ENCODE measurements at regions not wholly inside any gene's neighbourhood (a gene's known extent, or its start where the extent isn't known, plus 50 kb on each side); places are given as distances from the start of the nearest gene placed in this dataset.

DNA sequence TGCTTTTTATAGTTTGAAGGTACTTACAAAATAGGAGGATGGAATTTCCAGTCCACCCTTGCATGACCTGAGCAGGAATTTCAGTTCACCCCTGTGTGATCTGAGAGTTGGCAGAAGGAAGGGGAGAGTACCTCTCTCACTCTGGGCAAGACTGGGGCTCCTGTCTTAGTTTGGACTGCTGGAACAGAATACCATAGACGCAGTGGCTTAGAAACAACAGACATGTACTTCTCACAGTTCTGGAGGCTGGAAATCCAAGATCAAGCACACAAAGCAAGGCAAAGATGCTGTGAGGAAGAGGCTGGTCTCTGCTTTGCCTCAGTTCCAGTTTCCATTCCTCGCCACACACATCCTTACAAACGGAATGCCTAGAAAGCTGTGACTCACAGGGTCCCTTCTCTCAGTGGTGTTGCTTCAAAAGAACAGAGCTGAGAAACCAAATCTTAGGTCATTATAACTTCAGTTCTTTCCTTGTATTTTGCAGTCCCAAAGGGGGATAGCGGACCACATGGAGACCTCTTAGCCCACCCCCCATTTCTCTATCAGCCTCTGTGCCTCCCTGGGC is 108.8 kb upstream of the HAAO start:
- no peak for DNase-seq
- intact Hi-C loops (cut with DNase I) = no loop called here
- ATAC-seq (ENCODE audit: poor library complexity) = no peak

DNA sequence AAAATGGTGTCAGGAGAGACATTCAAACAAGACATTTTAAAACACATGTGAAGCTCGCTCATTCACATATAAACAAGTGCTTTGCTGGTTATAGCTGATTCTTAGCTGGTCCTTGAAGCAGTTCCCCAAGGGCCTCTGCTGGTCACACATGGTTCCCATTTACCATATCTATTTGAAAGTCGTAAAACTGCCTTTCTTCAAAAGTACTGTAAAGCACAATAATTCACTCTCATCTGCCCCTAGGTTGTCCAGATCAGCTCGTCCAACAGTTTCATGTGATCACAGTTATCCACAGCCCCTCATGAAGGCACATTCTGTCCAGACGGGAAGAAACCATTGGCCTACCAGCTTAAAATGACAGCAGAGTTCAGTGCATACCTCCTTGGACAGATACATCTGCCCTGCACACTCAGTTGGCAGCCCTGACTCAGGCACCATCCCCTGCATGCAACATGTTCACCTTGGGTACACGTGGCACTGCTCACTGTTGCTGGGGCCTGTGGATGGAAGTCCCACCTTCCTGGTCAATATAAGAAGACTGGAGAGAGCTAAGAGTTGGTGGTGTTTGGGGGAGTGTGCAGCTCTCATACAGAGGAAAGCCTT is 108.0 kb upstream of the HAAO start:
- intact Hi-C loops (cut with DNase I) = no loop called here
- no peak for ATAC-seq (ENCODE audit: poor library complexity)
- DNase-seq = no peak

DNA sequence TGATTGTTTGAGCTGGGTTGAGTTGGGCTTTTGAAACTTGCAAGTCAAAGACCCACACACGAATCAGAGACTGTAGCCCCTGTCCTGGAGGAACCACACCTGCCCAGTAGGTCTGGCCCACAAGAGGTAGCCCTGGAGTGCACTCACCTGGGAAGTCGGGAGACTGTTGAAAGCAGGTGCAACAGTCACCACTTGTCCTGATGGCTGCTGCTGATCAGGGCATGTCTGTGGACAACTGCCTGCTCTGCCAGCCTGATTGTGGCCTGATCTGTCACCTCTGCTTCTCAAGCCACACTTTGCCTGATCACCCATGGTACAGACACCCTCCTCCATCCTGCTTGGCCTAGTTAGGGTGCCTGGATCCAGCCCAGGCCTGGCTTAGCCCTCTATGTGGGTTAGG is 105.0 kb upstream of the HAAO start:
- DNase-seq (no peak), ATAC-seq (ENCODE audit: poor library complexity) (peak; percentile 17)
- intact Hi-C loops (cut with DNase I) = no loop called here

DNA sequence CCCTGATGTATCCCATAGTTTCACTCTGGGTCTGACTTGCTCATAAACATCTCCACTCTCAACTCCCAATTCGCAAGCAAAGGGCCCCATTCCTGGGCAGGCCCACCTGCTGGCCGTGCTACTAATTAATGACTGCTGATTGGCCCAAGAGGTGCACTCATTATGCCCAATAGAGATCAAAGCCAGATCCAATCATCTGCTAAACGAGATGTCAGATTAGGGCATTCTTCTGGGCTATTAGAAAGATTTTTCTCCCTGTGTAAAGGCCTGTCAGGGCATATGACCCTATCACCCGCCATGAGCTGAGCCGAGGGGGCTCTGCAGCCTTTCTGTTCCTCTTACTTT is 103.4 kb upstream of the HAAO start:
- DNase-seq (no peak), ATAC-seq (ENCODE audit: poor library complexity) (no peak)
- intact Hi-C loops (cut with DNase I) = no loop called here

DNA sequence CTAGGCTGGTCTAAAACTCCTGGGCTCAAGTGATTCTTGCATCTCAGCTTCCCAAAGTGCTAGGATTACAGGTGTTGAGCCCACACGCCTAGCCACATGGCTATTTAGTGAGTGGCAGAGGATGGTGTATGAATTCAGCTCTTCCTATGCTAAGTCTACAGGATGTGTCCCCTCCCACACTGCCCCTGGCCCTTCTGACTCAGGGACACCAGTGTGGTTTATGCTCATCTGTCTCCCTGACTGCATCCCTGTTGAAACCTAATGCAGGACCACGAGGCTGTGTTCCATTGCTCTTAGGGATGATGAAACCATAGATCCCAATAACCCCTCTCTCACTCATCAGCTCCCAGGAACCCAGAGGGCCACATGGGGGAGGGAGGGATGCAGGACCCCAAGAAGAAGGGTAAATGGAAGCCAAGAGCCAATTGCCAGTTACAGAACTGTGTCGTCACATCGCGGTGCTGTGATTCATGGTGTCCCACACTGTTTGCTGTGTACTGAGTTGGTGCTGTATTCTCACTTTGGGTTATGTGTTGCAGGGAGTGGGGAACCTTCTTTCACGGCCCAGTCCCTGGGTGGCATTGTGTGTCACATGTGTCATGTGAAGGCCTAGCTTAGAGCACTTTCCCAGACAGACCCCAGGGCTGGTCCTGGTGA is 102.9 kb upstream of the HAAO start:
- intact Hi-C loops (cut with DNase I) = no loop called here
- DNase-seq = no peak
- ATAC-seq (ENCODE audit: poor library complexity) = no peak

DNA sequence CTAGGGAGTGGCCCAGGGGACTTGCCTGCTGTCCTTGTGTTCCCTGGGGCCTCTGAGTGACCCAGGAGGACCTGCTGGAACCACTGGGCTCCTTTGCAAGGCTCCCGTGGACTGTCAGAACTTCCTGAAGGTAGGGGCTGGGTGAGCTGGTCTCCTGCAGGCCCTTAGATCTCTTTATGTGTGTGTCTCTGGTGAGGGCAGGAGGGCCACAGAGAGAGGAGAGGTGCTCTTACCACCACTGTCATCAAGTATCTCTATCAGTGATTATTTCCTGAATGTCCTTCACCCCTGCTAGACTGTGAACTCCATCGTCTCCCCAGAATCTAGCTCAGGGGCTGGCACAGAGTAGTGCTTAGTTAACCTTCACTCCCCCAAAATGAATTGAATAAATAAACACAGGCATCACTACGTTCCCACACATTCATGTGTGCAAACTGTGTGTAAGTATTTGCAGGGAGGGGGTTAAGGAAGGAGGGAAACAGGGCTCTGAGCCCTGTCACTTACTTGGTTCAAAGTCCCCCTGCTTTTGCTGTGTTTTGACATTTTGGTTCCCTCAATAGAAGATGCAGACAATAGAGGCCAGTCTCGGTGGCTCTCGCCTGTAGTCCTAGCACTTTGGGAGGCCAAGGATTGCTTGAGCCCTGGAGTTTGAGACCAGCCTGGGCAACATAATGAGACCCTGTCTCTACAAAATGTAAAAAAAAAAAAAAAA is 100.8 kb upstream of the HAAO start:
- no peak for DNase-seq
- no peak for ATAC-seq (ENCODE audit: poor library complexity)
- intact Hi-C loops (cut with DNase I) = no loop called here

DNA sequence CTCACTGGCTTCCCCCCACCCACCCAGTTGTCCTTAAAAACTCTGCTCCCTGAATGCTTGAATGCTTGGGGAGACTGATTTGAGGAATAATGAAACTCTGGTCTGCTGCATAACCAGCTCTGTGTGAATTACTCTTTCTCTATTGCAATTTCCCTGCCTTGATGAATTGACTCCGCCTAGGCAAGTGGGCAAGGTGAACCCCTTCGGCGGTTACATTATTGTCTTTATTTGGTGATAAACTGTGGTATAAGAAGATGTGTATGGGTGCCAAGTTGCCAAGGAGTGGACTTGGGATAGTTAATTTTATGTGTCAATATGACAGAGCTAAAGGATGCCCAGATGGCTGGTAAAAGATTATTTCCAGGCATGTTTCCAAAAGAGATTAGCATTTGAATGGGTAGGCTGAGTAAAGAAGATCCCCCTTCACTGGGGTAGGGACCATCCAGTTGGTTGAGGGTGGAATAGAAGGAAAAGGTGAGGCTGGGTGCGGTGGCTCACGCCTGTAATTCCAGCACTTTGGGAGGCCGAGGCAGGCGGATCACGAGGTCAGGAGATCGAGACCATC is 98.5 kb upstream of the HAAO start:
- intact Hi-C loops (cut with DNase I) = no loop called here
- DNase-seq (no peak), ATAC-seq (ENCODE audit: poor library complexity) (no peak)

DNA sequence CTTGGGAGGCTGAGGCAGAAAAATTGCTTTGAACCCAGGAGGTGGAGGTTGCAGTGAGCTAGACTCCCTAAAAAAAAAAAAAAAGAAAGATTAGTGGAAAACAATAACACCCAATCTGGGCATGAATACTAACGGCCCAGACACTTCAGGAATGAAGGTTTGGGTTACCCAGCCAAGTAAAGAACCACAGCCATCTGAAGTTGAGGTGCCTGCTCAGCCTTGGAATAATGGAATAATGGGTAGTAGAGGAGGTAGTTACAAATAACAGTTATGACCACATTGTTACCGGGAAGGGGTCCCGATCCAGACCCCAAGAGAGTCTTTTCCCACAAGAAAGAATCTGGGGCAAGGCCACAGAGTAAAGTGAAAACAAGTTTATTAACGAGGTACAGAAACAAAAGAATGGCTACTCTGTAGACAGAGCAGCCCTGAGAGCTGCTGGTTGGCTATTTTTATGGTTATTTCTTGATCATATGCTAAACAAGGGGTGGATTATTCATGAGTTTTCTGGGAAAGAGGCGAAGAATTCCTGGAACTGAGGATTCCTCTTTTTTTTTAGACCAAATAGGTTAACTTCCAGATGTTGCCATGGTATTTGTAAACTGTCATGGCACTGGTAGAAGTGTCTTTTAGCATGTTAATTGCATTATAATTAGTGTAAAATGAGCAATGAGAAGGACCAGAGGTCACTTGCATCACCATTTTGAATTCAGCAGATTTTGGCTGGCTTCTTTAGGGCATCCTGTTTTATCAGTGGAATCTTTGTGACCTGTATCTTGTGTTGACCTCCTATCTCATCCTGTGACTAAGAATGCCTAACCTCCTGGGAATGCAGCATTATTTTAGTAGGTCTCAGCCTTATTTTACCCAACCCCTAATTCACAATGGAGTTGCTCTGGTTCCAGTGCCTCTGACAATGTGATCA is 96.2 kb upstream of the HAAO start:
- ATAC-seq (ENCODE audit: poor library complexity) = no peak
- DNase-seq = no peak
- intact Hi-C loops (cut with DNase I) = no loop called here

DNA sequence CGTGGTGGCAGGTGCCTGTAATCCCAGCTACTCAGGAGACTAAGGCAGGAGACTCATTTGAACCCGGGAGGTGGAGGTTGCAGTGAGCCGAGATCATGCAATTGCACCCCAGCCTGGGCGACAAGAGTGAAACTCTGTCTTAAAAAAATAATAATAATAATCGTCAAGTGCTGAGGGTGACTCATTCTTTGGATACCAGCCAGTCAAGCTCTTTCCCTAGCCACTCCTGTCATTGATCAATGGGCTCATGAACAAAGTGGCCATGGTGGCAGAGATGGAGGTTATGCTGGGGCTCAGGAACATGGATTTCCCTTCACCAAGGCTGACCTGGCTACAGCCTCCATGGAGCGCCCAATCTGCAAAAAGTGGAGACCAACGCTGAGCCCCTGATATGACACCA is 94.5 kb upstream of the HAAO start:
- intact Hi-C loops (cut with DNase I) = no loop called here
- no peak for ATAC-seq (ENCODE audit: poor library complexity)

DNA sequence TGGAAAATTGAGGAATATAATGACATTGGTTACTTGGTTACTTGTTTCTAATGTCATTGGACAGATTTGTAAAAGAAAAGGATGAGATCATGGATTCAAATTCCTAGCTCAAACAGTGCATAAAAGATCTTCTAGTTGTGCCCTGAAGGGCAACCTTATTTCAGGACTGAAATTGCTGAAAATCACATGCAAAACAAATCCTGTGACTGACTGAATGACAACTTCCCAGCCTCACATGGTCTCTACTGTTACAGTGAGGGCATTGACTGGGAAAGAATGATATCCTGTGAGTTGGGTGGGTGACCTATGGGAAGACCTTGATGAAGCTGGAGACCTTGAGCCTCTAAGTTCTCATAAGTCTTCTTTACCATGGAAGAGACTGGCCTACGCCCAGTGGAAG is 90.4 kb upstream of the HAAO start:
- intact Hi-C loops (cut with DNase I) = no loop called here
- DNase-seq = no peak
- ATAC-seq (ENCODE audit: poor library complexity) = no peak

More for the DNA sequence above, 94.5 kb upstream of the HAAO start:
- DNase-seq = no peak

DNA sequence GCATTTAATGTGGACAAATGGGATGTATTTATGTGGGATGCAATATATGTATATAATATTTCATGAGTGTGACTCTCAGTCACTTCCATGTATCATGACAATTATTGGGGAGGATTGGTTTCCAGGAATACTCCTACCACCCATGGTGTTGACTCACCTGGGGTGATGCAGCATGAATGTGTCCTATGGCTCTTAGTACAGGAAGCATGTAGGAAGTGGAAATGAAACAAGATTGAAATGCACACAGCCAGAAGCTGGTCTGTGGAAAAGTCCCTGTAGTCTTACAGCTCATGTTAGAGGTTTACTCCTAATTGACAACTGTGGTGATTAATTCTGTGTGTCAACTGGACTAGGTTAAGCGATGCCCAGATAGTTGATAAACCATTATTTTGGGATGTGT is 89.3 kb upstream of the HAAO start:
- DNase-seq (no peak), ATAC-seq (ENCODE audit: poor library complexity) (no peak)
- intact Hi-C loops (cut with DNase I) = no loop called here

DNA sequence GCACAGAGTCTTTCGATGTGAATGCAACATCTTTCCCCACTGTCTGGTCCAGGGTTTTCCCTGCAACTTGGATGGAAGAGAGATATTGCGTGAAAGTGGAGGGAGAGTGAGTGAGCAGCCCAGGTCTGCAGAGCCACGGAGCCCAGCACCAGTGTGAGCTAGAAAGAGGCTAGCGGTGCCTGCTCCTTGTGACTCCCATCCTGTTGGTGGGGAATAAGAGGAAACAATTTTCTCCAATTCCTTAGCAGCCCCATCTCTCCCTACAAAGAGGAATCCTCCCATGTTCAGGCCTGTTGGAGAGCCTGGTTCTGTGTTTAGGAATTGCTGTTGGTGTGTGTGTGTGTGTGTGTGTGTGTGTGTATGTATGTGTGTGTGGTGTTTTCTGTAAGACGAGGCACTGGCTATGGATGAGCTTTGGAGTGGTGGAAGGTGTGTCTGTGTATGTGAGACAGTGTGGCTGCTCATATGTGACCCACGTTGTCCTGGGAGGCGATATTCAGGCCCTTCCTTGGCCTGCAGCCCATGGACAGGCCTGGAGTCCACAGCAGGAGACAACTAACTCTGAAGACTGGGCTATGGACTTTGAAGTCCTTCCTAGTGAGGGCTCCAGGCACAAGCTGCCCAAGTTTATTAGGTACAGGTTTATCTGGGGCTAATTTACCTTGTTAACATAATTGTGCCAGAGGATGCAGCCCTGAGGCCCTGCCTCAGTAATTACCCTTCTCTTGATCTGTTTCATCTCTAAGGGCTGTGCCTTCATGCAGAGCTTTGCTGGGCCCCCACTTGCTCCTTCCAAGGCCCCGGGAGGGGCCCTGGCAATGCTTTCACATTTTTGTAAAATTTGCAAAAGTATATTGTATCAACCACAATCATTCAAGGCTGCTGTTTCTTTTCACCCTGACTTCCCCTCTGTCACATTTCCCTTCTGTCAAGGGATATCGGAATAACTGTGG is 88.6 kb upstream of the HAAO start:
- DNase-seq (no peak), ATAC-seq (ENCODE audit: poor library complexity) (no peak)
- intact Hi-C loops (cut with DNase I) = no loop called here

DNA sequence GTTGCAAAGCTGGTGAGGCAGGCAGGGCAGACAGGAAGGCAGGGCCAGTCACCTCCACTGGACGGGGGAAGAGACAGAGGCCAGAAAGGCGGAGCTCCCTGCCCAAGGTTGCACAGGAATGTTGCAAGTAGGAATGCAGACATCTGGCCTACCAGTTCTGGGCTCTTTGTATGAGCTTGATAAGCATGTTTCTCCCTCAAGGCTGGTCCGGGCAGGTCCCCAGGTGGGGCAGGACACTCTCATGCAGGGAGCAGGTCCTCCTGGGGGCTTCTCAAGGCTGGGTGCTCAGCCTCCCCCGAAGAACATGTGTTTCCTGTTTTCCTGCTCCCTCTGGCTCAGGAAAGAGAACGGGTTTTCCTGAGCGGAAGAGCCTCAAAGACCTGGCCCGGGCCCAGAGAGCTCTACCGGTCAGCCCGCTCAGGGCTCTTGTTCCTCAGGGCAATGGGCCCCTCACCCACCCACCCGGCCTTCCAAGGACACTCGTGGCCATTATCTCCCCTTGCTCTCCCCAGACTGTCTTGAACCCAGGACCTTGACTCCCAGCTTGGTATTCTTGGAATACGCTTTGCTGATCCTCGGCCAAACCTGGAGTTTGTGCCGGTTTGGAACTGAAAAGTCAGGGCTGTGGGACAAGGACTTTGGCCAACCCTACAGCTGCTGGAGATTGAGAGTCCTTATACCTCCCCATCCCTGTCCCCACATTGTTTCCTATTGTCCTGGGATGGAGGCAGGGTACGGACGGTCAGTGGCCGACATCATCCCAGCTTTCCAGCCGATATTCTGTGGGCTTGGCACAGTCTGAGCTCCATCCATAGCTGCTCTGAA is 87.7 kb upstream of the HAAO start:
- ATAC-seq (ENCODE audit: poor library complexity) = peak; percentile 34
- DNase-seq = peak; percentile 70
- intact Hi-C loops (cut with DNase I) = no loop called here

DNA sequence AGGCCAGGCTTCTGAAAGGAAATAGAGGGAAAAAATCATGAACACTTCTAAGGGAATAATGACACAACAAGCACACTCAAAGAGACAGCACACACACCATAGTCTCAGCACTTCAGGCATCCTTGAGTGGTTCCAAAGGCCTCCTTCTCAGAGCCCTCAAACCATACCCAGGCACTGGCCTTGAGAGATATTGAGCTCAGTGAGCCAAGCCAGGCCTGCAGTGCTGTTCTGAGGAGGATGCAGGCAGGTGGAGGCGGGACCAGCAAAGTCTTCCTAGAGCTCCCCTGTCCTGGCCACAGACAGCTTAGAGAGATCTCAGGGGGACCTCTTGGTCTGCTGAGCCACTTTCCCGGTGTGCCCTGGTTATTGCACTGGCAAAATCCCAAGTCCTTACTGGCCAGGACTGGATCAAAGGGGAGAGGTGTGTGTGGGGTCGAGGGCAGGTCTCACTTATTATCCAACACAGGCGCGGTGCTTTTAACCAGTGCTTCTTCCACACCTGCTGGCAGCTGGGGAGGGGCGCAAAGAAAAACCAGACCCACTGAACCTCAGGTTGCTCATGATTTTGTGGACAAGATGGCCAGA is 86.8 kb upstream of the HAAO start:
- intact Hi-C loops (cut with DNase I) = no loop called here
- DNase-seq = no peak
- ATAC-seq (ENCODE audit: poor library complexity) = no peak

DNA sequence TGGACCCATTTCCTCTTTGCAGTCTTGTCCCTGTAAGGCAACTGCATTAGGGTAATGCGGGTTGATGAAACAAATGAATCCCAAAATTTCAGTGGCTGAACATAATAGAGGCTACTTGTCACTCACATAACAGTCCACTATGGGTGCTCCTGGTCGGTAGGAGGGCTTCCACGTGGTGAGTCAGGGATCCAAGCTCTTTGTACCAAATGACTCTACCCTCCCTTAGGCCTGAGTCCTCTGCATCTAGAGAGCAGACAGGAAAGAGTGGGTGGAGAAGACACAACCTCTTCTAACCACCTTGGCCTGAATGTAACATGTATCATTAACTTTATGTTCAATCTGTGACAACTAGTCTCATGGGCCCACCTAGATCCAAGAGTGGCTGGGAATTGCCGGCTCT is 86.2 kb upstream of the HAAO start:
- DNase-seq (no peak), ATAC-seq (ENCODE audit: poor library complexity) (no peak)
- intact Hi-C loops (cut with DNase I) = no loop called here

DNA sequence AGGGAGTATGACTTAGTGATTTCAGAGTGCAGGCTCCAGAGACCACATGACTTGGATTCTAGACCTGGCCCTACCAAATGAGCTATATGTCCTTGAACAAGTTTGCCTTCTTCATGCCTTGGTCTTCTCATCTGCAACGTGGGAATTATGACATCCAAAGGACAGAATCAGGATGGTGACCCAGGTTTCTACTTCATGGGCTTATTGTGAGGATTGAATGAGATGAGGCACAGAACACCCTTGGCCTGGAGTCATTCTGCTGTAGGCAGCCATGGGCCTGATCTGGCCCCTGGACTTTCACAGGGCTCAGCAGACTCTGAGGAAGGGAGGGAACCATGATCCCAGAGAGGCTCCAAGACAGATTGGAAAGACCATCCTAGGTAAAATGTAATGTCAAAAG is 85.6 kb upstream of the HAAO start:
- DNase-seq = no peak
- no peak for ATAC-seq (ENCODE audit: poor library complexity)

DNA sequence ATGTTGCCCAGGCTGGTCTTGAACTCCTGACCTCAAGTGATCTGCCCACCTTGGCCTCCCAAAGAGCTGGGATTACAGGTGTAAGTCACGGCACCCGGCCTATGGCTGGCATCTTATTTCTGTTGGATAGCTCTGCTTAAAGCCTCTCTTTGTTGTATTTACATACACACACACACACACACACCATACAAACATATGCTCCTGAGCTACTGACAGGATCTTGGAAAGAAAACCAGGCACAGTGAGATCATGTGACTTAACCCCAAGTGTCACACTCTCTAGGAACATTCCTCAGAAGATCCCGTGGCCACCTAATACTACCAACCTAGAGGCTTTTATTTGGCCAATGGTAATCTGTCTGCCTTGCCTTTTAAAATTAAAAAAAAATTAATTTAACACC is 85.1 kb upstream of the HAAO start:
- ATAC-seq (ENCODE audit: poor library complexity) (no peak), DNase-seq (no peak)
- intact Hi-C loops (cut with DNase I) = no loop called here

More for the DNA sequence above, 85.6 kb upstream of the HAAO start:
- intact Hi-C loops (cut with DNase I) = no loop called here

All from Right ventricle myocardium superior (tissue), 1 donor.